ENCODE measurements at regions not wholly inside any gene's neighbourhood (a gene's known extent, or its start where the extent isn't known, plus 50 kb on each side); places are given as distances from the start of the nearest gene placed in this dataset.
A peak's percentile ranks its signal among the peaks of the same experiment; 100 is the strongest.
"Not testable (repeated sequence)": the region's sequence is repeated elsewhere in the genome, so short reads cannot be mapped to it uniquely, and the experiment has no call there.

DNA sequence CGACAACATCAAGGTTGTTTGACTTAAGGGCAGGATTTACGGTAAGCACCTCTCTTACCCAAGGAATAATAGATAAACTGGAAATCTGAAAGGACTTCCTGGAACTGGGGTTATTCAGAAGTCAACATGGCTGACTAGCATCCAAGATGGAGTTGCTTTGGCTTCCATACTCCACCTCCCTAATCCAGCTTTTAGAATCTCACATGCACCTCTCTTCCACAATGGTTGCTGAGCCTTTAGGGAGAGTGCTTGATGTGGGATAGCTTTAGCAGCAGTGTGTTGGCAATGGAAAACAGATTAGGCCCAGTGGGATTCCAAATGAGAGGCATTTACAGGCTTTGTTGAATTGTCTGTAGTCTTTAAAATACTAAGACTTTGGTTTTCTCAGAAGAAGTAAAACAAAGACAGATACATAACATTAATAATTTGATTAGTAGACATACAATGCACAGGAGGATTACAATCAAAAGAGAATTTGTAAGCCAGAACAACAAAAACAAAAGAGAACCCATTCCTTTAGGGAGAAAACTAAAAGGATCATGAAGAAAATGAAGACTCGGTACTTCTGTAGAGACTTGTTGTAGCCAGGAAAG, 222.0 kb downstream of the HS3ST3B1 start:
- no peak for DNase-seq (ENCODE audit: low read depth in 4 of 4, low spot score in 2 of 4)

GRCh38 chr17:14518919-14519318, 218.0 kb downstream of the HS3ST3B1 start:
- not testable (repeated sequence) for DNase-seq (ENCODE audit: low read depth in 4 of 4, low spot score in 2 of 4)

DNA sequence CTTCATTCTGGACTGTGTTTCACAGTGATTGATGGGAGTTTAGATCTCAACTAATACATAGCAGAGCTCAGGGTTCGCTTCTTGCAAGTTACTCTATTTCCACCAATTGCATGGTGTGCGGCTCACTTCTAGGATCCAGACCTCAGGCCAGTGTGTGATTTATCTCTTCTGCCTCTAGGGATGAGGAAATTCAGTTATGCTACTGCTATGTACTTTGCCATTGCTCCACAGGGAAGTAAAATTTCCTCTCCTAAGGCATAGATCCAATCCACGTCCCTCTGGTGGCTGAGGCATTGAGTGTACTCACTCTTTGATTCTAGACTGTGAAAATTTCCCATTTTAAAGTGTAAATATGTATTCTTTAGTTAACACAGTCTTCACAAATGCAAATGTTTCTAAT, 214.1 kb downstream of the HS3ST3B1 start:
- DNase-seq (ENCODE audit: low read depth in 4 of 4, low spot score in 2 of 4): no peak

GRCh38 chr17:14513835-14514234, 213.0 kb downstream of the HS3ST3B1 start:
- DNase-seq (ENCODE audit: low read depth in 4 of 4, low spot score in 2 of 4): no peak

GRCh38 chr17:14510136-14510535, 209.3 kb downstream of the HS3ST3B1 start:
- no peak for DNase-seq (ENCODE audit: low read depth in 4 of 4, low spot score in 2 of 4)

GRCh38 chr17:14508156-14508555, 207.3 kb downstream of the HS3ST3B1 start:
- no peak for DNase-seq (ENCODE audit: low read depth in 4 of 4, low spot score in 2 of 4)

DNA sequence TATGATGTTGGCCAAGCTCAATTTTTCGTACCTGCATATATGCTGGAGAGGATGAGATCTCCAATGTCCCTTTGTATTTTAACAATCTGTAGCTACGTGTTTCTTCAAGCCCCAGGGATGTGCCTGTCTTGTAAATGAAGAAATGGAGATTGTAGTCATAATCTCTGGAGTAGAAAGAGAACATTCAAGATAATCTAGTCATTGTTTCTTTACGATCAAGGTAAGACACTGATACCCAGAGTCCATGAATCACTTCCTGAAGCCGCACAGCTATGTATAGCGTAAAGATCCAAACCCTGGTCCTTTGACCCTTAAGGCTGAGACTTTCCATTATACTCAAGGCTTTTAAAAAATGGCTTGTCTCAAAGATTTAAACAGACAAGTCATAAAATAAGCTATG, 205.5 kb downstream of the HS3ST3B1 start:
- no peak for DNase-seq (ENCODE audit: low read depth in 4 of 4, low spot score in 2 of 4)

GRCh38 chr17:14505606-14506005, 204.7 kb downstream of the HS3ST3B1 start:
- DNase-seq (ENCODE audit: low read depth in 4 of 4, low spot score in 2 of 4): peak in 1 of 4 donors; percentile 21

GRCh38 chr17:14499976-14500375, 199.1 kb downstream of the HS3ST3B1 start:
- no peak for DNase-seq (ENCODE audit: low read depth in 4 of 4, low spot score in 2 of 4)

DNA sequence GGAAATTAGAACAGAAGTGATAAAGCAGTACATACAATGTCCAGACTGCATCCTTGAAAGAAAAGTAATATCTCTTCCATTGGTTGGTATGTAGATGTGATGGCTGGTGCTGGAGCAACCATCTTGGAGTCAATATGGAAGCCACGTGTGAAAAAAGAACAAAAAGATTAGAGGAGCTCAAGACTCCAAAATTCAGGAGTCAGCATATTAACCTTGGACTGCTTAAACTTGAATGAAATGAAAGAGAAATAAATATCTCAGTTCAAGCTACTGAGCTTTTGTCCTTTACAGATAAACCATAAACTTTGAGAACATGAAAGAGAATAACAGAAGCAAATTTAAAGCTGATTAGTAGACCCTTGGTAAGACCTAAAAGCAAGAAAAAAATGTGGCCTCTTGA, 197.9 kb downstream of the HS3ST3B1 start:
- DNase-seq (ENCODE audit: low read depth in 4 of 4, low spot score in 2 of 4): no peak

- no peak for DNase-seq (ENCODE audit: low read depth in 4 of 4, low spot score in 2 of 4)
These were observed 193.3 kb downstream of the HS3ST3B1 start for GRCh38 chr17:14494161-14494560.

DNA sequence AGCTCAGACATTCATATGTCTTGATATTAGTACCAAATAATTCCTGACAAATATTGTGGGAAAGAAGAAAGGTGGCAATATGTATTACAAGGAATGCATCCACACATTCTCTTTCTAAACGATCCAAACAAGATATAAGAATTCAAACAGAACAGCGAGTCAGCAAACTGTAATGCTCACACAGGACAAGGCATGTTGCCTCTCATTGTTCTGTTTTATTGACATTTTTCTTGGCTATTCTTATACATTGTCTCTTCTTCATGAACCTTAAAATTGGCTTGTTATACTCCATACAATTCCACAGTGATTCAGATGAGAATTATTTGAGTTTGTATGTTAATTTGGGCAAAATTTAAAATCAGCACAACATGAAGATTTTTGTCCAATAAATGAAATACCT, 189.1 kb downstream of the HS3ST3B1 start:
- DNase-seq (ENCODE audit: low read depth in 4 of 4, low spot score in 2 of 4): no peak

- no peak for DNase-seq (ENCODE audit: low read depth in 4 of 4, low spot score in 2 of 4)
These were observed 188.2 kb downstream of the HS3ST3B1 start for GRCh38 chr17:14488958-14489550.

- no peak for DNase-seq (ENCODE audit: low read depth in 4 of 4, low spot score in 2 of 4)
These were observed 186.2 kb downstream of the HS3ST3B1 start for GRCh38 chr17:14487068-14487467.

DNA sequence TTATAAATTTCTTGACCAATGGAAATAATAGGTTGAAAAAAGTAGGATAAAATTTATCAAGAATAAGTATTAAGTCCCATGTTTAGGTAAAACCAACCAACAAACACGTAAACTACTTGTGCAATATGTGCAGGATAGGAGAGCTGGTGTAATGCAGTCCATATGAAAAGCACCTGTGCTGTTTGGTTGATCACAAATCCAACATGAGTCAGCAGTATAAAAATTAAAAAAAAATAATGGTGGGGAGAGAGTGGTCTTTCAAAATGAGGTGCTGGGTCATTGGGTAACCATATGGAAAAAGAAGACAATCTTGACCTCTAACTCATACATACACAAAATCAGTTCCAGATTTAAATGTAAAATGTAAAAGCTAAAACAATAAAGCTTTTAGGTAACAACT, 181.8 kb downstream of the HS3ST3B1 start:
- DNase-seq (ENCODE audit: low read depth in 4 of 4, low spot score in 2 of 4): no peak

DNA sequence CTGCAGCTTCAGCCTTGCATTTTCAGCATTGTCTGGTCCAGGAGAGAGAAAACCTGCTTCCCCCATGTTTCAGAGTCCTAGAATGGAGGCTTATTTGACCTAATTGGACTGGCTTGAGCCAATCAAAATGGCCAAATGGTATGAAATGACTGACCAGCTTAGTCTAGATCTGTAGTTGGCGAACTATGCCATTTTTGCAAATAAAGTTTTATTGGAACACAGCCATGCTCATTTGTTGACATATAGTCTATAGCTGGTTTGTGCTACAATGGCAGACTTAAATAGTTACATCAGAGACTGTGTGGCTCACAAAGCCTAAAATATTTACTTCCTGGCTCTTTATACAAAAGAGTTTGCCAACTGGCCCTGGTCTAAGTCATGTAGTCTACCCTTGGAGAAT, 180.8 kb downstream of the HS3ST3B1 start:
- no peak for DNase-seq (ENCODE audit: low read depth in 4 of 4, low spot score in 2 of 4)

DNA sequence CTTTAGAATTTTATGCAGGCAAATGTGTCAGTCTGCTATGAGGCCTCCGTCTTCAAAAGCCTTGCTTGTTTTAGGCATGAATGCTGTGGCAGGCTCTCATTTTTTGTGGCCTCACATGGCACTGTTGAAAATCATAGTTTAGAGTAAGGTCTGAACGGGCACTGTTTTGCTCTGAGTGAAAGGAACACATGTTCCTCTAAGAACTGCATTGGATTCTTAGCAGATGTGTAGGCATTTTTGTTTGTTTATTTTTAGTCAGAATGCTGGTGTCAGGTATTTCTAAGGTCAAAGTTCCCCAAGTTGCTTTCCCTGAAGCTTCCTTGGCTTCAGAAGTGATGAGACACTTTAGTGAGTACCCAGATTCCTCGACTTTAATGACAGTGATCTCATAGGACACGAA, 173.7 kb downstream of the HS3ST3B1 start:
- DNase-seq (ENCODE audit: low read depth in 4 of 4, low spot score in 2 of 4): no peak

DNA sequence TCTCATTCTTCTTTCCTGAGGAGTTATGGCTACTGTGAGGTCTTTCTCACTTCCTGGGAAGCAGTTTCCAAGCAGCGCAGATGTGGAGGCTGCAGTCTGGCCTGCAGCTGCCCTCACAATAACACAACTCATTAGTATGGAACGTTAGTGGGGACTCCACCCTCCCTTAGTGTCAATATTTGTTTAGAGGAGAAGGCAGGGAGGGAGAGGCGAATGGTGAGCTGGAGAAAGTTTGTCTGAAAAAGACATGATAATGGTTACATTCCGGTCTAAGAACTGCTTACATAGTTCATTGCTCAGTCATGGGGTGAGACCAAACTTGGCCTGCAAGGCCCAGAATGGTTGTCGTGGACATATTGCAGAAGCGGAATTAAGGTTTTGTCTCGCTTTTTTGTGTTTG, 170.2 kb downstream of the HS3ST3B1 start:
- DNase-seq (ENCODE audit: low read depth in 4 of 4, low spot score in 2 of 4): no peak

DNA sequence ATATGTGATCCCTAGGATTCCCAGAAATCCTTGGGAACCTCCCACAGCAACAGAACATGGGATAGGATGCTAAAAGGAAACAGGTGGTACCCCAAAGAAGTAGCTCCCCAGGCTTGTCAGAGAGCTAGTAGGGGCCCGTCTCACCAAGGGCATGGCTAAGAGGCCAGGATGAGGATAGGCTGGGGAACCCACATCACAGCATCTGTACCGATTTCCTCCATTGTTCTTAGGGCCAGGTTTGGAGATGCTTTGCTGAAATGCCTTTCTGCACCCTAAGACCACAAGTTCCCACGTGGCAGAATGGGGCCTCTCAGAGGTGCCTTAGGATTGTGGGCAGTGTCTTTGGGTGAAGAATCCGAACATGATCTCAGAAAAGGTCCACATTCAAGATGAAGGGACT, 169.5 kb downstream of the HS3ST3B1 start:
- no peak for DNase-seq (ENCODE audit: low read depth in 4 of 4, low spot score in 2 of 4)

GRCh38 chr17:14469971-14470370, 169.1 kb downstream of the HS3ST3B1 start:
- no peak for DNase-seq (ENCODE audit: low read depth in 4 of 4, low spot score in 2 of 4)

- no peak for DNase-seq (ENCODE audit: low read depth in 4 of 4, low spot score in 2 of 4)
These were observed 168.0 kb downstream of the HS3ST3B1 start for GRCh38 chr17:14468858-14469257.

GRCh38 chr17:14461227-14461548, 160.3 kb downstream of the HS3ST3B1 start:
- DNase-seq (ENCODE audit: low read depth in 4 of 4, low spot score in 2 of 4): peak in 2 of 4 donors; percentile 37 to 46
